UCSD-AML1 (cell line): ENCODE measurements at regions not wholly inside any gene's neighbourhood (a gene's known extent, or its start where the extent isn't known, plus 50 kb on each side); places are given as distances from the start of the nearest gene placed in this dataset.

Source experiments
- DNase-seq: peaks from one replicate; lab custom pipeline; 2025; ENCODE audit not compliant: unreplicated experiment; lab: John Stamatoyannopoulos, UW

DNA sequence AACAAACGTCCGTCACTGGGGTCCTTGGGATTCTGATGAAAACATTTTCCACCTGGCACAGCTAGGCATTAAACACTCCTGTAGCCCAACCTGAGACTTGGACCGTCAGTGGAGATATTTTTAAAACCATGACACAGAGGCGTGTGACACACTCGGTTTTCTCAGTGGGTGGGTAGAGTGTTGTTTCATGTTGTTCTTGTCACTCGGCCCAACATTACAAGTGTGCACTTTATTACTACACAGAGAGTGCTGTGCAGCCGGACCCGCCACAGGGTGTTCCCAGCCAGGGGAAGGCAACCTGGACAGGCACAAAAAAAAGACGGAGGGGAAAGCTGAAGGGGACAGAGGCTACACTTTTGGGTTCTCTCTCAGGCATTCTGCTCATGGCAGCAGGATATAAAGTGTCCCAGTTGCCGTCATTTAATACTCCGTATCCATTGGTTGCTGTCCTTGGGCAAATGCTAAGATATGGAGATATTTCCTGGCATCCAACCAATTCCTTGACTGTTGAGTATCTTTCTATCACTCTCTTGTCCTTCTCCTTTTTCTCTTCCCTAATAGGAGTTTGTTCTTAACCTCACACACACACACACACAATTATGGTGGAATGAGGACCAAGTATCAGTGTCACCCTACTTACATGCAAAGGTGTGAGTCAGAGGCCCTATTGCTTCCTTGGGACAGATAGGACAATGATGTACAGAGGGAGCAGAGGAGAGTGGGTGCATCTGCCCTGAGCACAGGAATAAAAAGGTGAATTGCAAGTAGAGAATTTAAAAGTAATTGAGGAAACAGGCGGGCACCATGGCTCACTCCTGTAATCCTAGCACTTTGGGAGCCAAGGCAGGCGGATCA is 154.1 kb upstream of the SOX9 start:
- DNase-seq = no peak

DNA sequence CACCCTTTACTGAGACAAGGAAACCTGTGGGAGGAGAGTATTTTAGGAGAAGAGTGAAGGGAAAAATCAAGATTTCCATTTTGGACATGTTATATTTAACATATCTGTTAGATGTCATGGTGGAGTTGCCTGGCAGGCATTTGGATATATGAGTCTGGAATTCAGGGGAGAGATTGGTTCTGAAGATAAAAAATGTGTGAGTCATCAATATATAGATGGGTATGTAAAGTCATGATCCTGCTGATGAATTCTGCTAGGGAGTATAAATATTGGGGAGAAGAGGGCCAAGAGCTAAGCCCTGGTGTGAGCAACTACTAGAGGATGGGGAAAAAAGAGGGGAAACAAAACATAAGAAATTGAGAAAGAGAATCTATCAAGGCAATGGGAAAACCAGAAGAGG is 151.3 kb upstream of the SOX9 start:
- no peak for DNase-seq

DNA sequence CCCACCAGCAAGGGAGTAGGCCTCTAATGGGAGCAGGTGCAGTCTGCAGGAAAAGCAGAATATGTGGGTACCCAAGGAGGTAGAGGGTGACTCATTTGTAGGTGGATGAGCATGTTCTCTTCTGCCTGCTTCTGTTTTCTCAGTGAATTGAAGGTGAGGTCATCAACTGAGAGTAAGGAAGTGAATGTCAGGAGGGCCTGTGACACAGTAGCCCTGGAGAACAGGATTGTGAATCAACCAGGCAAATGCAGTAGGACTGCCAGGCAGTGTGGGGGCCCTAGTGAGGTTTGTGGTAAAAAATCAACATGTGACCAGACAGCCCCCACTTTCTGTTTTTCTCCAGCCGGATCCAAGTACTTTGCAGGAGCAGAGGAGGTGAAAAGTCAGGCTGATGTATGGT is 150.5 kb upstream of the SOX9 start:
- DNase-seq = no peak

DNA sequence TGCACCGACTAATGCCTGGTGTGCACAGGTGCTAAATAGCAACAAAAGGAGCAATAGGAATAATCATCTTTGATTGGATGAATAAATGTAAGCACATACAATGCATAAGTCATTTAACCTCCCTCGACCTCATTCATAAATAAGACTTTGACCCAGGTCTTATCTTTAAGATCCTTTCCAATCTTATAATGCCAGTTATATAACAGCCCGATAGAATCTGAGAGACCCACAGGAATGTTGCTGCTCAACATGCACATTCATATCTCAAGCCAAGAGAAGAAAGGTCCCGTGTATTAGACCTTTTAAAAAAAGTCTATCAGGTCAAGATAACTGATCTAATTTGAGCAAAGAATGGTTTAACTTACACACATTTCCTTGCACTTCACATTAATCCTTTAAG is 146.8 kb upstream of the SOX9 start:
- no peak for DNase-seq

DNA sequence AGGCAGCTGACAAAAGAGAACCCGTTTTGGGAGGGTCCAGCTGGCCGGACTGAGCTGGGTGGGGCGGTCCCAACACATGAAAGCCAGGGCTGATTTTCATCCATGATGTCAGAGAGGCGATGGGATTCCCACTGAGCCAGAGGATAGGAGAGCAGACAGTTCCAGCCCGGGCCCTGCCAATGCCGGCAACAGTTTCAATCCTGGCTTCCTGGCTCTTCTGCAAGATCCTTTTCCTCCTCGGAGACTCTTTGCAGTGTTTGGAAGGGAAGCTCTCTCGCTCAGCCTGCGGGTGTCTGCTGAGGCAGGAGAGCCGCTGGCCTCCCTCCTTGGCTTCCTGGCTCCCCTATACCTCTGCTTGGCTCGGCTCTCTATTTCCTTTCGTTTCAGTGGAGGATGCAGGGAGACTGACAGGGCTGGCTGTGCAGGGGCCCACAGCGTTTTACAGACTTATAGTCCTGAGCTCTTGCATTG is 145.5 kb upstream of the SOX9 start:
- no peak for DNase-seq

DNA sequence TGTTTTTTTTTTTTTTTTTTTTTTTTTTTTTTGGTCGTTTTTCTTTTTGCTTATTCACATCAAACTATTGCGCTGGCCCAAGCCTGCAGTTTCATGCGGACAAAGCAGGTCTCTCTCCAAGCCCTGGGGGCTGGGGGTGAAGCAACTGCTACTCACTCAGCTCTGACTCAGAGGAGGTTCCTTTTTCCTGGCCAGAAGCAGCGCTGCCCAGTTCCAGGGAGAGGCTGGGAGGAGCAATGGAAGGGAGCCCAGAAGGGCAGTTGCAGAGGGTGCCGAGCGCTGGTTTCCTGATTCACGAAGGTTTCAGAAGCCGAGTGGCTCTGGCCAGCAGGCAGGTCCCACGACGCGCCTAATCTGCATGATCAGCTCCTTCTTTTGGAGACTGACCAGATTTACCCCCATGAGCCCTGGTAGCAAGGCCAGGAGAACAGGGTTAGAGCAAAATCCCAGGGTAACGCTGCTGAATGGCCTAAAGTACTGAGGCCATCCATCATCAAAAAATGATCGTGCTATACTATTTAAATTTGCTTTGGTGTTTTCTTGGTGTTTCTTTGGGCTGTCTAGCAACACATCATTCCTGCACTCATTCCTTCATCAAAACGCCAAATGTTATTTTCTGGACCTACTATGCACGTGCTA is 144.7 kb upstream of the SOX9 start:
- DNase-seq = no peak

DNA sequence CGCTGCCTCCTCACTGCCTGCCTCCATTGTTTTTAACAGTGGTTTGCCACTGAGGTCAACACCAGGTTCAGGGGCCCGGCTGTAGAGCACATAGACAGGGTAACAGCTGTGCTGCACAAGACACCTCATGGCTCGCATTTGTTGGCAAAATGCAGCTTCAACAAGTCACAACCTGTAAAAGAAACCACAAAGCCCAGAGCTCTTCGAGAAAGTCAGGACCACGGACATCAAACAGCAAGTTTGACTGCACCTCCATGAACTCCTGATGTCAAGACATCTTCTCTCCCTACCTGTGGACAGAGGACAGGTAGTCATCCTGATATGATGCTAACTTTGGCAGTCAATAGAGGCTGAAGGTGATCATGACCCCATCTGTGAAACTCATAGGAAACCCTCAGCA is 142.4 kb upstream of the SOX9 start:
- DNase-seq = no peak

DNA sequence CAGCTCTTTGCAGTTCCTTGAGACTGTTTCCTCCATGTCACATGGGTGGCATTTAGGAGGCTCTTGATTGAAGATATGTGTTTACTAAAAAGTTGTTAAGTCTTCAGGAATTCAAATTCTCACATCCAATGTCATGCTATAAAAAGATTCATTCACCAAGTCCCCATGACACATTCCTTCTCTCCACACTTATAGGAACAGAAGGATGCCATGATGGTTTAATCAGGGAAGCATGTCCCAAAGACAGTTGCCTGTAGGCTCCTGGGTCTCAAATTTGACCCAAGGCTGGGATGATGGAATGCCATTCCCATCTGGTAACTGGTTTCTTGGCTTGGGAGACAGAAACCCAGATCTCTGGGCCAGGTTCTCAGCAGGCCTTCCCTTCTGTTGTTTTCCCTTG is 140.6 kb upstream of the SOX9 start:
- no peak for DNase-seq

DNA sequence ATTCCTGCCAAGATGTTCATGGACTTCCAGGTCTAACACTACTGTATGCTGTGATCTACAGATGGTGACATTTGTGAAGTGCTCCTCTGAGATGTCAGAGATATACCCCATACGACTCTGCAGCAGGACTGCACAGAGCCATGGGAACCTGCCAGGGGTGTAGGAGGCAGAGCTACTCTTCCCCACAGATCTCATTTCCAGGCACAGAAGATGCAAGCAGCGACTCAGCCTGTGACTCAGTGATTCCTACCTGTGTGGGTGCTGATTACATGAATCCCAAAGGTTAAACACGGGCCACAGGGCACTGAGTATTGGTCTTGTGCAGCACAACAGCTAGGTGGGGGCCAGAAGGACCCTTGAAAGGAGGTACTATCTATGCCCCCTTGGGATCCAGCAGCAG is 137.0 kb upstream of the SOX9 start:
- no peak for DNase-seq

DNA sequence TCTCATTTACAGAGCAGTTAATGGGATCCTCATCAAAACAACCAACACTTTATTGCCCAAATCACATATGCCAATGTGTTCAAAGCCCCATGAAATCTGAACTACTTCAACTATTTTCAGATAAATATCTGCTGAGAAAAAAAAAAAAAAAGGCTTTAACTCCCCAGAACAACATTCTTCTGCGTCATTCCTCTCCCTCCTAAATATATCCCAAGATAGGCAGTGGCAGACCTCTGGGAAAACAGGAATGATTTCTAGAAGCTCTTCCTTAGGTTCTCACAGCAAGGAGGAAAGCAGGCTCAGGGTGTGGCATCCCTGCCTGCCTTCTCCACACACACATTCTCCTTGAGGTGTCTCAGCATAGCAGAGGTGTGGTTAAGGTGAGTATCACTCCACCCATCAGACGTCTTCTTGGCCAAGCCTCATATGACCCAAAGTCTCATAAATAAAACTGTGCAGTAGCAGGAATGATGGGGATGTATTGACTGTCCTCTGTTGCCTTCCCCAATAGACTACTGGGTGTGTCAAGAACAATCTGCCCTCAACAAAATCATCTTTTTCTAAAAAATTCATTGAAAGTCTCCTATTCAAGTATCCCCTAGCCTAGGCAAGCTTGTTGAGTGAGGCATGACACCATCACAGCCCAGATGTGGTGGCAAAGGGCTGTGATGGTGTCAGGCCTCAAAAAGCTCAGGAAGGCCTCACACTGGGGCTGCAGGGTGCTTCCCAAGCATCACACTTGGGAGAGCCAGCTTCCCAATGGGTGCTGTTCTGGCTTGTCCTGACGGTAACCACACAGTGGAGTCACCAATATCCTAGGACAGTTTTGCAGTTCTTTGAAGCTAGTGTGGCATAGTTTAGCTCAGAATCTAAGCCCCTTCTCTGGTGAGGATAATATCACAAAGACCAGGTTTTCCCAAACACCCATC is 135.4 kb upstream of the SOX9 start:
- DNase-seq = no peak

DNA sequence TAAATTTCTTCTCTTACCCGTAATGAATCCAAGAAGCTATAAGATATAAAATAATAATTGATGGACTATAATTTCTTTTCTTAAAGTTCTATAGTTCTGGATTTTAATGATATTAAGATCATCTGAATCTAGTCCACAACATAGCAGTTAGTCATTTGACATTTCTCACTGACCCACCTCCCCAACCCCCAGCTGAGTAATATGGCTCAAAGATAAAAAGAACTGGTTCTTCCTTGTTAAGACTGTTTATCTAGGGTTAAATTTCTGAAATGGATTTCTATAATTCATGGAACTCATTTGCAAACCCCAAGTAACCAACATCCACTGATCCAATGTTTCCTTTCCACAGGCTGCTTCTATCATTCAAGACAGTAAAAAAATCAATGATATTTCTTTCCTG is 133.9 kb upstream of the SOX9 start:
- DNase-seq = no peak

DNA sequence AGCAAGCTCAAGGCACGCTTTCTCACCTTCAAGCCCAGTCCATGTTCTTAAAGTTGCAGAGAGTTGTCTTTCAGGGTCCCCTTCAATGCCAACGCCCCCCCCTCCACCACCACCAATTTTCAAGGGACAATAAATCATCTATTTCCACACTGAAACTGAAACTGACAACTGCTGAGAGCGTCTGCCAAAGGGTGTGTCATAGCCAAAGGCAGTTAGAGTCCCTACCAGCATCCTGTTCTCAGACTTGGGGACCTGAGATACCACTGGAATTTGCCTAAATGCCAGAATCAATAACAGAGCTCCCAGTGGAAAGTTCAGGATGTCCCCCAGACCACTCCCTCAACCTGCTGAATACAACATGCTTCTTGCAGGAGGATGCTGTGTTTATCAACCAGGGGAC is 133.2 kb upstream of the SOX9 start:
- DNase-seq = no peak

DNA sequence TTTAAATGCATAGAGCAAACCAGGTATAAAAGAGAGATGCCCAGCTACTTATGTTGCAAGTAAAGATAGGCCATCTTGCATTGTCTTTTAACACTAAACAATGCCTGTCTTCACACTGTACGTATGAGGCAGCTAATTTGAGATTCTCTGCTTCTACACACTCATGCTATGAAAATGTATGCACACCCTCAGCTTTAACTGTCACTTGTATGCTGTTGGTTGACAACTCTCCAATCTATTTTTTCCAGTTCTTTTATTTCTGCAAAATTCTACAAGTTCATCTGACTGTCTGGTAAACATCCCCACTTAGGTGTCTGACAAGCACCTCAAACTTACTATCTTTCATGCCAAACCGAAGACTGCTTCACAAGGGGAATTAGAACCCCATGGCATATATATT is 131.7 kb upstream of the SOX9 start:
- DNase-seq = no peak

DNA sequence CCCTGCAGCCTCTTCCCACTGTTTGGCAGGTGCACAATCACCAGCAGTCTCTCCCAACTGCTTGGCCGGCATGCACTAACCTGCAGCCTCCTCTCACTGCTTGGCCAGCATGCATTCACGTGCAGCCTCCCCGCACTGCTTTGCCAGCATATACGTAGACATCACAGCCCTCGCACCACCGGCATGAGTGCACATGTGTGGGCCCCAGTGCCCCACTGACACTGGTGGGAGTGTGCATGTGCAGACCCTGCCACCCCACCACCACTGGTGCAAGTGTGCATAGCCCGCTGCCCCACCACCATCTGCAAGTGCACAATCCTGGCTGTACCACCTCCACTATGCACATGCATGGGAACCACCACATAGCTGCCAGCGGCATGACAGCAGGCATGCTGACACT is 127.5 kb upstream of the SOX9 start:
- DNase-seq = no peak

DNA sequence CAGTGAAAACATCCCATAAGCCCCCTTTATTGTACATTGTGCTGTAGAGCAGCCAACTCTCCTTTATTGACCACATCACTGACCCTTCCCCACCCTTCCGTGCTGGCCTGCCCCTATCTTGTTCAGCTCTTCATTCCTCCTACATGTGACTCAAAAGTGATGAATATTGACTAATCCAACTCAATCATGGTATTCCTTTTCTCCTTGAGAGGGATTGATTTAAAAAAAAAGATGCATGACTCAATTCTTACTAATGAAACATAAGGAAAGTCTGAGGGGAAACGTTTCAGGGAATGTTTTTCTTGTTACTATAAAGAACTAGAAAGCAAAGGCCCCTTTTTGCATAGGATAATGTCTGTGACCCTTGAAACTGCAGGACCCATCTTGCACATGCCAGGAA is 125.2 kb upstream of the SOX9 start:
- no peak for DNase-seq

DNA sequence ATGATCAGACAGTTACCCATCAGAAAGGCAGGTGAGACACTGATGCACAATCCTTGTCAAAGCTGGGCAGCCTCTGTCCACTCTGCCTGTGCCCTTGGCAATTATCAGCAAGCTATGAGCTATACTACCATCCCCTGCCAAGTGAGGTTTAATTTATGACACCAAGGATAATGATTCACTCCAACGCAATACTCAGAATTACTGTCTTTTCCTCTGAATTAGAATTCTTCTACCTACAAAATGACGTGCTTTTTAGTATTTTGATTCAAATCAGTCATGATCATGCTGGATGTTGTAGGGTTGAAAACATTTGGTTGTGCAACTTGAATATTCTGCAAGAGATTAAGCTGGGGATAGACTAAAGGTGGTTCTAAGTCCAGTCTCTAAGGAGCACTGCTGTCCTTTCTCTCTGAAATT is 116.8 kb upstream of the SOX9 start:
- no peak for DNase-seq

DNA sequence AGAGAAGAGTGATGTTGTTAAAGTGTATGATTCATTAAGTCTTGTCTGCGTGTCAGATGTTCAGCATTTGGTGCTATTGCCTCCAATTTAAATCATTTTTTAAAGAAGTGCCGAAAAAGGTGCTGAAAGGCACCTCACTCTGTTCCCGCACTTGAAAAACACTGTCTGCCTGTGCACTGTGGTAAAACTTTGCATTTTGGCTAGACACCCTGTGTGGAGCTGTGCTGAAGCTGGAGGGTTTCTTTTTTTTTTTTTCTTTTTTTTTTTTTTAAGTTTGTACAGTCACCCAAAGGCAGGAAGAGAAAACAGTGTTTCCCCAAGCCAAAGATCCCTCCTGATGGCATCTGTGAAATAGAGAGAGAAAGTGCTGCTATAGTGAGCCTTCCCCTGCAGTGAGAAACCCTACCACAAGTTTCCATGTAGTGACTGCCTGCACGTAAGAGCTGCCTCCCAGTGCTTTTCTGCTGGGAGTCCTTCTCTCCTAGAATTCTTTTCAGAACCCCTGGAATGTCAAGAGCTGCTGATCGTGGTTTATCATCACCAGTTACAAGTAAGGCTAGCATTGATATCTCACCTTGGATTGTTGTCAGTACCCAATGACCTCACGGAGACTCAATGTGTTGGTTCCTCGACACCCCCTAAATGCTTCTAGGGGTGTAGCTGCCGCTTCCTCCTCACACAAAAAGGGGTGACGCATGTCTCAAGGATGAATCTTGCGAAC is 116.0 kb upstream of the SOX9 start:
- no peak for DNase-seq

DNA sequence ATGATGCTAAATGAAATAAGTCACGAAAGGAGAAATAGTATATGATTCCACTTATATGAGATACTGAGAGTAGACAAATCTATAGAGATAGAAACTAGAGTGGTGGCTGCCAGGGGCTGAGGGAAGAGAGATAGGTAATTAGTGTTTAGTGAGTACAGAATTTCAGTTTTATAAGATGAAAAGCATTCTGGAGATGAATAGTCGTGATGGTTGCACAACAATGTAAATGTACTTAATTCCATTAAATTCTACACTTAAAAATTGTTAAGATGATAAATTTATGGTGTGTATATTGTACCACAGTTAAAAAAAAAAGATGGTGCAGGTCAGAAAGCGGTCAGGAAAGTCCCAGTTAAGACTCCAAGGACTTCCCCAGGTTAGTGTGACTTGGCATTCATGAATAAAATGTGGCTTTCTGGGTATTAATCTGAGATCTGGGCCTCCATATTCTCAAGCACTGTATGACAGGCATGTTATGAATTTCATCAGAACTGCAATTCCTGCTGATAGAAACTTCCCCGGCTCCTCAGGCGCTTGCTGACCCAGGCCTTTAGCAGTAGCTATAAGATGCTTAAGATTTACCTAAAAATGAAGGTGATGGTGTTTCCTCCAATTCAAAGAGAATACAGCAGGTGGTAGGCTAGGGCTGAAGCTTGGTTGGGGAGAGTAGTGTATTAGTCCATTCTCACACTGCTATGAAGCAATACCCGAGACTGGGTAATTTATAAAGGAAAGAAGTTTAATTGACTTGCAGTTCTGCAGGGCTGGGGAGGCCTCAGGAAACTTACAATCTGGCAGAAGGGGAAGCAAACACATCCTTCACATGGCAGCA is 115.3 kb upstream of the SOX9 start:
- no peak for DNase-seq

DNA sequence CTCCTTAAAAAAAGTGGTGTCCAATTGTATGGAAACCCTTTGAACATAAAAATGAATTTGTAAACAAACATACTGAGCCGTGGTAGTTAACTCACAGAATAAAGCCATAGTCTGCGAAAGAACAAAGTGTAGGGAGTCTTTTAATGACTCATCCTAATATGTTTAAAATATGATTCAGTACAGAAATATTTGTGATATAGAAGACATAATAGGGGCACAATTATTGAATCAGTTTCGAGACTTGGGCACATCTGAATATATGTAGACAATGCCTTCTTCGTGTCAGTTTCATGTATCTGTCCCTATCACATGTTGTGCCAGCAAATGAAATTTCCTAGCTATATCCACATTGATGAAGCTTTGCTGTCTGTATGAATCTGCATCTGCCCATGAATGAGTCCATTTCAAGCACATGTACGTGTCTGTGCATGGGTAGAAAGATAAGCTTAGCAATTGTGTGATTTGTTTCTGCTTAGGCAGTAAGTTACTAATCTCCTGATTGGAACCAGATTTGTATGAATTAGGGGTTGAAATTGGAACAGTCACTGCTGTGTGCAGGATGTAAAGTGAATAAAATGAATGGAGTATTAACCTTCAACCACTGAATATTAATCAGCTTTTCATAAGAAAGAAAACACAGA is 112.5 kb upstream of the SOX9 start:
- no peak for DNase-seq

DNA sequence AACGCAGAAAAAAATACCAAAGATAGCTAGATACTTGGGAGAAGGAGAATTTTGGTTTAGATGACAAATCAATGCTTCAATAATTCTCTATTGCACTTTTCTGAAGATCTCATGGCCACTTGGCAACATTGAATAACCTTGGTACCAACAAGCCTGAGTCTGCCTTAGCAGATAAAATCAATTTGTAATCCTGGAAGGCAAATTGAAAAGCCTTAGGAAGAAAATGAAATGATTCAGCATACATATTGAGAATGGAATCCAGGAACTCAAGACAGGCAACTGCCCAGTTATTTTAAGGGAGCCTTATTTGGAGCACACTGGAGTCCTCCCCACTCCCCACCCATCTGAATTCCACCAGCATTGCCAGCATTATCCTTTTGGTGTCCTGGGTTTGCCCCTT is 109.3 kb upstream of the SOX9 start:
- DNase-seq = no peak
